Stimulated activated CD4-positive, alpha-beta T cell treated with anti-CD3 and anti-CD28 coated beads, Interleukin-1b, Interleukin-23, amount 100 ng/mL, for 24 hours (primary cell): ENCODE measurements at regions not wholly inside any gene's neighbourhood (a gene's known extent, or its start where the extent isn't known, plus 50 kb on each side); places are given as distances from the start of the nearest gene placed in this dataset.
"Not testable (repeated sequence)": the region's sequence is repeated elsewhere in the genome, so short reads cannot be mapped to it uniquely, and the experiment has no call there.

Experiments used
- DNase-seq, 4 experiments: peaks; one replicate each; pipeline ENCODE4 v3.0.0-alpha.2; 2020; ENCODE audit warnings: low read depth in 4 of 4, low spot score in 1 of 4

DNA sequence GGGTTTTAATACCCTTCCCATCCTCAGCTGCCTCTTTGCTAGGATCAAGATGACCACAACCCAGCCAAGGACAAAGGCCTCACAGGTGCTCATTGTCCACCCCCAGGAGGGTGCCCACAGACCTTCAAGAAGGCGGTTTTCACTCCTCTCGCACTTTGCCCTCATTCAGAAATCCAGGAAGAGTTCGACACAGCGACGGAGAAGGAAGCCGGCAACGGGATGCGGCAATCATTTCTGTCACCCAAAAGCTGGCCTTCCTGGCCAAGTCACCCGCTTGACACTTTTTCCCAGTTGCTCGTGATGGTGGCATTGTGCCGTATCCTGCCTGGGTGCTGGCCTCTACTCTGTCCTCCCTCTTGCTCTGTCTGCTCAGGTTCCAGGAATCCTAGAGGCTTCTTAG lies 293.0 kb upstream of the ZNF337 start:
- not testable (repeated sequence) for DNase-seq

DNA sequence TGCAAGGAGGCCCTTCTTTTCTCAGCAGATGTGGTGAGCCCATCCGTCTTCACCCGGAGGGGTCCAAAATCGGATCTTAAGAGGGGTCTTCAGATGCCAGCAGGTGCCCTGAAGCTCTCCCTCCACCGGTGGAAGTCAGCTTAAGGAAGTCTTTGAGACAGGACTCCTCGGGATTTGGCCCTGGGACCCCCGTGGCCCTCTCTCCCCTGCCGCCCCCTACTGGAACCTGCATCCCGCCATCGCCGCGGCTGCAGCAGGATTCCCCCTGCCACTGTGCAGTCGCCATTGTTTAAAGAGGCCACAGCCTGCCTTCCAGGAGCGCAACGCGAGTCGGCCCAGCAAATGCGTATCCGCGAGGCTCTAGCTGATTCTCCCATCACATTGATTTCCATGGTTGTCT lies 292.5 kb upstream of the ZNF337 start:
- no peak for DNase-seq

DNA sequence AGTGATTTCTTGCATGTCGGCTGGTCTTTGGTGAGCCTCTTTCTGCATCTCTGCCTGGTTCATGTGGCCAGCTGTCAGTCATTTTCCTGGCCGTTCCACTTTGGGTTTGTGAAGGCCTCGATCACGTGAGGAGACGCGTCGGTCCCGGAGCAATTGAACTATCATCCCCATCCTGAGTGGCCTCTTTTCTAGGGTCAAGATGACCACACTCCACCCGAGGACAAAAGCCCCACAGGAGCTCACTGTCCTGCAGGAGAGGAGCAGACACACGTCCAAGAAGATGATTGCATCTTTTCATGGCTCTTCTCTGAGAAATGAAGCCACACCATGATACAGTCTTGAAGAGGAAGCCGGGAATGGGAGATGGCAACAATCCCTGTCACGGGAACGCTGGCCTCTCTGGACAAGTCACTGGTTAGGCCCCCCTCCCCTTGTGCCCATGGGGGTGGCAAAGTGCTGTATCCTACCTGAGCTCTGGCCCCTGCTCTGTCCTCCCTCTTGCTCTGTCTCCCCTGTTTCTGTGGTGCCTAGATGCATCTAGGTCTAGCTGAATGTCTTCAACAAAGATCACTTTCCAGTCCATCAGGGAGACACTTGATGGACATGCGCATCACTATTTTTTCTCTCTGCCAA lies 291.4 kb upstream of the ZNF337 start:
- DNase-seq: not testable (repeated sequence)

DNA sequence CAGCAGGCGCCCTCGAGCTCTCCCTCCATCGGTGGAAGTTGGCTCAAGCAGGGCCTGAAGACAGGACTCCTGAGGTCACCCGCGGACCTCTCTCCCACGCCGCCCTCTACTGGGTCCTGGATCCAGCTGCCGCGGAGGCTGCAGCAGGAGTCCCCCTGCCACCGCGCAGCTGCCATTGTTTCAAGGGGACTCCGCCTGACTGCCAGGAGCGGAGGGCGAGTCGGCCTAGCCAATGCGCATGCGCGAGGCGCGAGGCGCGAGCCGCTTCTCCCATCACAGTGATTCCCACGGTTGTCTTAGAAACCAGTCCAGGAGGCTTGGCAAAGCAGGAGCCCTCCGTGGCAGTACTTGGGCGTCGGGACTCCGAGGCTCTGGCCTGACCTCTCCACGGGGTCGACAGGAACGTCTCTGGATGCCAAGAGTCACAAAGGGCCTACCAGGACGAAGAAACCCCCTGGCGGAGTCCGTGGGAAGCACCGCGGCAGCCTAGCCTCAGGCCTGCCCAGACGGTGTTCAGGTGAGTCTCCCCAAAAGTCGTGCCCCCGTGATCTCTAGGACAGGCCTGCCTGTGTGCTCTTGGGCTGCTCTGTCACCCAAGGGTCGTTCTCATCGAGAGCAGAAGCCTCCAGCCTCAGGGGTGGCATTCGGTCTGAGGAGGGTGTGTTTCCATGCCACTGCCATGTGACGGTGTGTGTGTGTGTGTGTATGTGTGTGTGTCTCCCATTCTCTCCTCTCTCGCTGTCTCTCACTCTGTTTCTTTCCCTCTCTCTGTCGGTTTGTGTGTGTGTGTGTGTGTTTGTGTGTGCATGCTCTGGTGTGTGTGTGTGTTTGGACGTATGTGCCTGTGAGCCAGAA lies 290.6 kb upstream of the ZNF337 start:
- DNase-seq: peak in 3 of 4 experiments; percentile 26 to 46 (median 35)

DNA sequence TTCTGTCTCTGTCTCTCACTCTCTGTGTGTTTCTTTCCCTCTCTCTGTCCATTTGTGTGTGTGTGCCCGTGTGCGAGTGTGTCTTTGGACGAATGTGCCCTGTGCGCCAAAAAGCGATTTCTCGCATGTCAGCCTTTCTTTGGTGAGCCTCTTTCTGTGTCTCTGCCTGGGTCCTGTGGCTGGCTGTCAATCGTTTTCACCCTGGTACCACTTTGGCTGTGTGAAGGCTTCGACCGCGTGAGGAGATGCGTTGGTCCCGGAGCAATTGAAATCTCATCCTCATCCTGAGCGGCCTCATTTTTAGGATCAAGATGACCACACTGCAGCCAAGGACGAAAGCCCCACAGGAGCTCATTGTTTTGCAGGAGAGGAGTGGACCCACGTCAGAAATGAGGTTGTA lies 288.9 kb upstream of the ZNF337 start:
- DNase-seq: no peak

DNA sequence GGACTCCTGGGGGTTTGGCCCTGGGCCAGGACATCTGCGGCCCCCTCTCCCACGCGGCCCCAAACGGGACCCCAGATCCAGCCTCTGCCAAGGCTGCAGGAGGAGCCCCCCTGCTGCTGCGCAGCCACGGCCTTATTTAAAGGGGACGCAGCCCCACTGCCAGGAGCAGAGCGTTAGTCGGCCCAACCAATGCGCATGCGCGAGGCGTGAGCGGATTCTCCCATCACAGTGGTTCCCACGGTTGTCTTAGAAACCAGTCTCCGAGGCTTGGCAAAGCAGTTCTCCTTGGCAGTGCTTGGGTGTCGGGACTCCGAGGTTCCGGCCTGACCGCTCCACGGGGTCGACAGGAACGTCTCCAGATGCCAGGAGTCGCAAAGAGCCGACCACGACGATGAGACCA lies 288.3 kb upstream of the ZNF337 start:
- peak; percentile 17 to 23 (median 20) for DNase-seq

DNA sequence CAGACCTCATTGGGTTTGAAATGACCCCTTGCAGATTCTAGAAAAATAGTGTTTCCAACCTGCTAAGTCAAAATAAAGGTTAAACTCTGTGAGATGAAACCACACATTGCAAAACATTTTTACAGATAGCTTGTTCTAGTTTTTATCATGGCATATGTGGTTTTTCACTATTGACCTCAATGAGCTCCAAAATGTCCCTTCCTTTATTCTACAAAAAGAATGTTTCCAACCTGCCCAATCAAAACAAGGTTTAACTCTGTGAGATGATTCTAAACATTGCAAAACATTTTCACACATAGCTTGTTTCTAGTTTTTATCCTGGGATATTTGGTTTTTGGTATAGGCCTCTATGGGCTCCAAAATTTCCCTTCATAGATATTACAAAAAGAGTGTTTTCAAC lies 286.0 kb upstream of the ZNF337 start:
- DNase-seq: not testable (repeated sequence)

DNA sequence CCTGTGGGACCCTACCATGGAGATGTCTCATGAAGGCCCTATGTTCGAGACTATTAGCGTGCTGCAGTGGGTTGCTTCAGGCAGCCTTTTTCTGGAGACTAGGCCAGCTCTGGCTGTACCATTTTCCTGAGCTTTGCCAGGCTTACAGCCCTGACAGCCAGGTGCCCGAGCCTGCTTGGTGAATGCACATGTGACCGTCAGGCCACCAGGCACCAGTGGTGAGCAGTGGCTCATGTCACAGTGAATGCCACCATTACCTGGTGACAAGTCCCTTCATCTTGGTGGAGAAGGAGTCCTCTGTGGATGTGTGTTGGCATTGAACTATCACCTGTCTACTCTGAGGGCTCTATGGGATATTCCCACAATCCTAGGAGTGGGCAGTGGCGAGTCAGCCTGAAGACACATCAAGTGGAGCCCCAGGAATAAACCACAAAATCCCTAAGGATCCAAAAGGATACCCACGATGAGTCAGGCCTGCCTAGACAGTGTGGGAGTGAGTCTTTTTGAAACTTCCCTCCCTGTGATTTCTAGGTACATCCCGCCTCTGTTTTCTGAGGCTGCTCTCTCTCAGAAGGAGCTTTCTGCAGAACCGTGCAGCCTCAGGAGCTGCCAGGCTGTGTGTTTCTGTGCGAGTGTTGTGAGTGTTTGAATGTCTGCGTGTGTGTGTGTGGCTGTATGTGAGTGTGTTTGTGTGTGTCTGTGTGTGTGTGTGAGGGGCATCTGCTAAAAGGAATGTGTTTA lies 282.0 kb upstream of the ZNF337 start:
- DNase-seq: not testable (repeated sequence)

DNA sequence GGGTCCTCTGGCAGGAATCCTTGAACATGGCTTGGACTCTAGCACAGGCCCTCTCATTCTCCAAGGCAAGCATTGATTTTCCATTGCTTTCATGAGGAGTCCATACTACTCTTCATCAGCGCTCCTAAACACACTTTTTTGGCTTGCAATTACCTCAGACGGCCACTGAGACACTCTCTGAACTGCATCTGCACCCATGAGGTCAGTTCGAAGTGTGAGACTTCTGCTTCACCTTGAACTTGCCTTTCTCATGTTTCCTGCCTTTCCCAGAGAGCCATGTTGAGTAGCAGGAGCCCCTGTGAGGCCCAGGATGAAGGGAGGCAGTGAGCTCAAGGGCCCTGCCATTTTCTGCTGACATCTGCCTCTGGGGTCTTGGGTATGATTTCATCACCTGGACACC lies 279.2 kb upstream of the ZNF337 start:
- DNase-seq: not testable (repeated sequence)

DNA sequence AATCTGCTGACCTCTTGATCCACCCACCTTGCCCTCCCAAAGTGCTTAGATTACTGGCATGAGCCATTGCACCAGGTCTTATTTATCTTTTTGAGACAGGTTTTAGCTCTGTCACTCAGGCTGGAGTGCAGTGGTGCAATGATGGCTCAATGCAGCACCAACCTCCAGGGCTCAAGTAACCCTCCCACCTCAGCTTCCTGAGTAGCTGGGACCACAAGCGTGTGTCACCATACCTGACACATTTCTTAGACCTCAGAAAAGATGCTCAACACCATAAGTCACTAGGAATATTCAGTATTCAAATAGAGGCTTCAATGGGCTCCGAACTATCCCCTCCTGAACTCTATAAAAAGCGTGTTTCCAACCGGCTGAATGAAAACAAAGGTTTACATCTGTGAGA lies 268.6 kb upstream of the ZNF337 start:
- not testable (repeated sequence) for DNase-seq

DNA sequence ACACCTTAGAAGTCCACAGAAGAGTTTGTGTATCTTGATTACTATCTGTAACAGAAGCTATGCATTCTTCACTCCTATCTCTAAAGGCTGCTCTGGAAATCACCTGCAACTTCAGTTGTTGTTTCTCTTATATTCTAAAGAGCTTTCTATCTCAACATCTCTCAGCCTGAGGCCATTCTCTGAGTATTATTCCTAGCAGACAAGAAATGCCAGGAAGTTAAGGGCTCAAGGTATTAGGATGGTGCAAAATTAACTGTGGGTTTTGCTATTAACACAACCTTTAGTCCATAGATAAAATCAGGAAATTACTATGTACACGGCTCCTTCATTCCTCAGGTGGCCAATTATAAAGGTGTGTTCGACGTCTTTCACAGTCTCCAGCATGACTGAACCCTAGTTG lies 257.2 kb upstream of the ZNF337 start:
- DNase-seq: not testable (repeated sequence)

DNA sequence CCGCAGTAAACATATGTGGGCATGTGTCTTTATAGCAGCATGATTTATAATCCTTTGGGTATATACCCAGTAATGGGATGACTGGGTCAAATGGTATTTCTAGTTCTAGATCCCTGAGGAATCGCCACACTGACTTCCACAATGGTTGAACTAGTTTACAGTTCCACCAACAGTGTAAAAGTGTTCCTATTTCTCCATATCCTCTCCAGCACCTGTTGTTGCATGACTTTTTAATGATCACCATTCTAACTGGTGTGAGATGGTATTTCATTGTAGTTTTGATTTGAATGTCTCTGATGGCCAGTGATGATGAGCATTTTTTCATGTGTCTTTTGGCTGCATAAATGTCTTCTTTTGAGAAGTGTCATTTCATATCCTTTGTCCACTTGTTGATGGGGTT lies 238.6 kb upstream of the ZNF337 start:
- not testable (repeated sequence) for DNase-seq

DNA sequence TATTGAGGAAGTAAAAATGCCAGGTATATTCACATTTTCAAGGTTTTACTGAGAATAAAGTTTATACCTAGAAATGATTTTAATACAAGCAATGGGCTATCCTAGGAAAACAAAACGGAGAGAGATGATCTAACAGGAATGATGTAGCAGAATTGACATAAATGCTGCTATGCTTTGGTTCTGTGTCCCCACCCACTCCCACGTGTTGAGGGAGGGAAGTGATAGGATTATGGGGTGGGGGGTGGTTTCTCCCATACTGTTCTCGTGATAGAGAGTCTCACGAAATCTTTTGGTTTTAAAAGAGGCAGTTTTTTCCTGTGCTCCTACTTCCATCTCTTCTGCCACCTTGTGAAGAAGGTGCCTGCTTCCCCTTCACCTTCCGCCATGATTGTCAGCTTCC lies 236.2 kb upstream of the ZNF337 start:
- not testable (repeated sequence) for DNase-seq

DNA sequence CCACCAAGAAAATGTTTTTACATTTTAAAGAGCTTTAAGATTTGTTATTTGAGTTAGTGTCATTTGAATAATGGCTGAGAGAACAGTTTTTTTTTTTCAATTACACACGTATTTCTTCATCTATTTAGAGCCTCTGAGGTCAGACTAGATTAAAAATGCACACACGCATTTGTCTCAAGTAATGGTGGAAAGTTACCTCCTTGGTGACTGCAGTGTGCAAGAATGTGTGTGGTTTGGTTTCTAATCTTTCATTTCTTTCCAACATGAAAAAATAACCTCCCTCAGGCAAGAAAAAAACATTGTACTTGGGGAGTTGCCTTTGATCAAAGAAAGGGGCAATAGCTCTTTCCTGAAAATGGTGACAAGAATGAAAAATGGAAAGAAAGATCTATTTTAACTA lies 235.5 kb upstream of the ZNF337 start:
- not testable (repeated sequence) for DNase-seq

DNA sequence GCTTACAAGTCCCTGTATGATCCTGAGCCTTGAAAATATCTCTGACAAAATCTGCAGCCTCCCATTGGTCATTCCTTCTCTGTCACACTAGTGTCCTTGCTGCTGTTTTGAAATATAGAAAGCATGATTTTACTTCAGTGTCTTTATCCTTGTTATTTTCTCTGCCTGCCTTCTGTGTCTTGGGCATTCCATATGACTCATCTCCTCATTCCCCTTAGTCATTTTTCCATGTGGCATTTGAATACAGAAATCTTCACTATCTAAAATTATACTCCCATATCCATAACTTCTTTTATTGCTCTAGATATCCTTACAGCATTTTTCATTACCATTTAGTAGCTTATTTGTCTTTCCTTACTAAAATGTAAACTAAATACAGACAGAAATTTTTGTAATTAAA lies 205.7 kb upstream of the ZNF337 start:
- DNase-seq: not testable (repeated sequence)

DNA sequence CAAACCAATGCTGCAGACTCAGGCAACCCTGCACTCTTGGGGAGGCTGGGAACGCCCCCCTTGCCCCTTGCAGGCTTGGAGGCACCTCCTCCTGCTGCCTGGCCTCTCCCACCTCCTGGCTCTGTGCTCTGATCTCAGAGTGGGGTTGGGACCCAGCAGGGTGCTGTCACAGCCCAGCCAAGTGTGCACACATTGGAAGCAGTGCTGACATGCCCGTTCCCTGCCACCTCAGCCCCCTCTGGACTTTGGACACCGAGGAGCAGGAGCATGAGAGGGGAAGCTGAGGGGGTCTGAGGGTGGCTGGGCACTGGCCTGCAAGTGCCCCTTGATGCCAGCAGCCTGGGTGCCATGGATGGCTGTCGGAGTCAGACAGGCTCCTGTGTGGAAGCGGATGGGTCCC lies 202.0 kb upstream of the ZNF337 start:
- not testable (repeated sequence) for DNase-seq

DNA sequence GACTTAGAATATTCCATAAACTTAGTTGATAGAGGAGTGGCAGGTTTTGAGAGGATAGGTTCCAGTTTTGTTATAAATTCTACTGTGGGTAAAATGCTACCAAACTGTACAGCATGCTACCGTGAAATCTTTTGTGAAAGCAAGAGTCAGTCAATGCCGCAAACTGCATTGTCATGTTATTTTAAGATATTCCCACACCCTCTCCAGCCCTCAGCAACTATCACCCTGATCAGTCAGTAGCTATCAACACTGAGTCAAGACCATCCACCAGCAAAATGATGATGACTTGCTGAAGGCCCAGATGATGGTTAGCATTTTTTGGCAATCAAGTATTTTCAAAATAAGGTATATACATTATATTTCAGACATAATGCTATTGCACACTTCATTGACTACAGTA lies 182.4 kb upstream of the ZNF337 start:
- not testable (repeated sequence) for DNase-seq

DNA sequence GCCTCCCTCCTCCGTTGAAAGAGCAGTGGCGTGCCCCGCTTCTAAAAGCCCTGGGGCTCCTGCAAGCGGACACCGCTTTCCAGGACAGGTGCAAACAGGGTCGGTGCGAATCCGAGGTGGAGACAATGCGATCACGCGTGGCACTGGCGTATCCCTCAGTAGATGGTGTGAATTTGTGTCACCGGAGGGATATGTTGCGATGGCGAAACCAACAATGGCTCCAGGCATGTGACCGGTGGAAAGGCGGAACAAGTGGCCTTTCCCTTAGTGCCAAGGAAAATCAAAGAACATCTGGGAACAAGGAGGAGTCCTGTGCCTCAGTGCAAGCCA lies 172.0 kb upstream of the ZNF337 start:
- not testable (repeated sequence) for DNase-seq

DNA sequence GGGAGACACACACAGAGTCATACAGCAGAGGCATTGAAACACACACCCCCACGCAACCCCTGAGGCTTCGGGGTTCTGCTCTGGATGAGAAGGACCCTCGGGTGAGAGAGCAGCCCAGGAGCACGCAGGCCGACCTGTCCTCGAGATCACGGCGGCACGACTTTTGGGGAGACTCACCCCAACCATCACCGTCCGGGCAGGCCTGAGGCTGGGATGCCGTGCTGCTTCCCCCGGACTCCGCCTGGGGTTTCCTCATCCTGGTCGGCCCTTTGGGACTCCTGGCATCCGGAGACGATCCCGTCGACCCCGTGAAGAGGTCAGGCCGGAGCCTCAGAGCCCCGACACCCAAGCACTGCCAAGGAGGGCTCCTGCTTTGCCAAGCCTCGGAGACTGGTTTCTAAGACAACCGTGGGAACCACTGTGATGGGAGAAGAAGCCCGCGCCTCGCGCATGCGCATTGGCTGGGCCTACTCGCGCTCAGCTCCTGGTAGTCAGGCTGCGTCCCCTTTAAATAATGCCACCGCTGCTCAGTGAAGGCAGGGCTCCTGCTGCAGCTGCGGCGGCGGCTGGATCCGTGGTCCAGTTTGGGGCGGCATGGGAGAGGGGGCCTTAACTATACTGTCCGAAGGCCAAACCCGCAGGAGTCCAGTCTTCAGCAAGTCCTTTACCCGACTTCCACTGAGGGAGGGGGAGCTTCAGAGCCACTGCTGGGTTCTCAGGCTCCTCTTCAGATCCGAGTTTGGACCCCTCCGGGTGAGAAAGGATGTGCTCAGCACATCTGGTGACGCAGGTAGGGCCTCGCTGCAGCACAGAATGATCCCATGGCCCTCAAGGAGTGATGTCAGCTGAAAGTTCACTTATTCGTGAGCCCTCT lies 171.4 kb upstream of the ZNF337 start:
- peak; percentile 52 to 65 (median 58) for DNase-seq

DNA sequence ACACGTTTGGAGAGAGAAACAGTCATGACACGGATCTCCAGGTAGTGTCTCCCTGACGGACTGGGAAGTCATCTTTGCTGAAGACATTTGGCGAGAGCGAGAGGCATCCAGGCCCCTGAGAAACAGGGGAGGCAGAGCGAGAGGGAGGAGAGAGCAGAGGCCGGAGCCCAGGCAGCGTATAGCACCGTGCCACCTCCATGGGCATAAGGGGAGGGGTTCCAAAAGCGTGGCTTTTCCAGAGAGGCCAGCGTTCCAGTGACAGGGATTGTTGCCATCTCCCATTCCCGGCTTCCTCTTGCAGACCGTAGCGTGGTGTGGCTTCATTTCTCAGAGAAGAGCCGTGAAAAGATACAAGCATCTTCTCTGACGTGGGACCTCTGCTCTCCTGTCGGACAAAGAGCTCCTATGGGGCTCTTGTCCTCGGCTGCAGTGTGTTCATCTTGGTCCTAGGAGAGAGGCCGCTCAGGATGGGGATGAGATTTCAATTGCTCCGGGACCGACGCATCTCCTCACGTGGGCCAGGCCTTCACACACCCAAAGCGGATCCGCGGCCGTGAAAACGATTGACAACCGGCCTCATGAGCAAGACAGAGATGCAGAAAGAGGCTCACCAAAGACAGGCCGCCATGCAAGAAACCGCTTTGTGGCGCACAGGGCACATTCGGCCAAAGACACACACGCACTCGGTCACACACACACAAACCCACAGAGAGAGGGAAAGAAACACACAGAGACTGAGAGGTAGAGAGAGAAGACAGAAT lies 170.5 kb upstream of the ZNF337 start:
- DNase-seq: not testable (repeated sequence)
